ENCODE measurements at regions not wholly inside any gene's neighbourhood (a gene's known extent, or its start where the extent isn't known, plus 50 kb on each side); places are given as distances from the start of the nearest gene placed in this dataset.
A peak's percentile ranks its signal among the peaks of the same experiment; 100 is the strongest.
"Not testable (repeated sequence)": the region's sequence is repeated elsewhere in the genome, so short reads cannot be mapped to it uniquely, and the experiment has no call there.

DNA sequence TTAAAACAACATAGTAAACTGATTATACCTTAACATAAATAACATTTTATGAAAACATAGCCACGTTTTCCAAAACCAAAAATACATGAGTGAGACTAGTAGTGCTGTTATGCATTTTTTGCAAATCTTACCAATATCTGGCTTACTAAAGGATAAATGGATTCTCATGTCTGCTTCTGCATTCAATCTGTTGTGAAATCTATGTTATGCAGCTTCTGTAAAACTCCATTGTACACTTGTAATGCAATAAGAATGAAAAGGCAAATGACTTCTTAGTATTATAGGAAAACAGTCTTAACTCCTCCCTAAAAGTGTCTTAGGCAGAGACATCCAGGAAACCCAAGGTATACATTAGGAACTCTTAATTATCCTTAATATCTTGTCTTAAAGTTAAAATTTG is 330.9 kb upstream of the THBS1 start:
- DNase-seq (ENCODE audit: low spot score), result no peak

DNA sequence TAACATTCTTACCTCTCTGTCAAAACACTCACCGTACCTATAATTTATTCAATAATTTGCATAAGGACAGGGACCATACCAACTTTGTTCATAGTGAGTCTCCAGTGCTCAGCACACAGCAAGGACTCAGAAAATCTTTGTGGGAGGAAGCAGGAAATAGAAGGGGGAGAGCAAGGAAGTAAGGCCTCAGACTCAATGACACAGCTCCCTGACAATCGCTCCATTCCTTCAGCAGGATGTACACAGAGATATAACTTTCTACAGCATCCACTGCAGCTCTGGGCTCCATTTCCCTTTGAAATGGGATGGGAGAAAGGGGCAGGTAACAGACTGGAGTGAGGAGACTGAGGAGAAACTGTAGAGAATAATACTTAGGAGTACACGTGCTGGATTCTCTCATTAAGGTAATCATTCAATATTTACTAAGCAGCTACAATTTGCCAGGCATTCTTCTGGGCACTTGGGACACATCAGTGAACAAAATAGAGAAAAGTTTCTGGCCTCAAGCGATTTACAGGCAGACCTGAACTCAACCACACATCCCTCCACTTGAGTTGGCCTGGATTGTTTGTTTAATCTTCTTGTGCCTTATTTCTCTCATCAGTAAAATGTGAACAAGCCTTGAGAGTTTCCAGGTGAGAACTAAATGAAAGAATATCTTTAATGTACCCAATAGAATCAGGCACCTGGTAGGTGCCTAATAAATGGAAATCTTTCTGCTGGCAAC is 330.3 kb upstream of the THBS1 start:
- no peak for DNase-seq (ENCODE audit: low spot score)

DNA sequence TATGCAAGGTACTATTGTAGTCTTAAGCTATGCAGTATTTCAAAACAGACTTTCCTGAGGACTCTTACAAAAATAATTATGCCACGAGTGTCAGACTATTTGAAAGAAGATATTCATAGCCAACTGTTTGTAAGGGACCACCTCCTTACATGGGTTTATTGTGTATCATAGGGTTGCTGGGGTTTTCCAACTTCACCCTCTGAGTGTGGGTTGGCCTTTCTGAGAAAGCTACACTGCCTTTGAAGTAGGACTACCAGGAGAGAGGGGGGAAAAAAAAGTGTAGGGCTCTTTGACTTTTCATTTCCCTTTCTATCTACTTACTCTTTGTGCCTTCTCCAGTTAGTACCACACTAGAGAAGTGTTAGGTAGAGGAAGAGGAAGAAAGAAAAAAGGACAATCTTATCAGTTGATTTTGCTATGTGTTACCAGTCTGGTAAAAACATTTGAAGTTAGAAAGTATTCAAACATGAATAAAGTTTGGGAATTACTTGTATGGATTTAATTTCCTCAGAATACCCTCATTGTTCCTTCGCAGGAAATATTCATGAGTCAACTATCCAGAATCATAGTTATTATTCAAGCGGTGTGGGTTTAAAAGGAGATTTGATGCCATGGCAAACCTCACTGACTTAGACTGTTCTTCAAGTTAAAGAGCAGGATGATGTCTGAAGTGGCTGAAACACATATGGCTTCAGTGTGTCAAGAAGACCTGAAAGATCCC is 329.3 kb upstream of the THBS1 start:
- DNase-seq (ENCODE audit: low spot score), result no peak

DNA sequence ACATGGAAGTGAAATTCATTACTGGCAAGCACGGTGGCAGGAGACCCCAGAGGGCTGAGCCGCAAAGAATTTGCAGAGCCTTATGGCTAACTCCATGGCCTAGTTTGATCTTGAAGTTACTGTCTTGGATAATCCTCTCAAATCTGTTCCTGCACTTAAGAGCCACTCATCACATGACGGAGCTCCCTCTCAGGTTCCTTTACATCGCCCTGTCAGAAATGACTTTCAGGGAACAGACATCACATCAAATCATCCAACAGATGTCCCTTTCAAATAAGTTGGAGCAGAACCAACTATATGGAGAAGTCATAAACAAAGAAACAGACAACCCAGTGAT is 328.8 kb upstream of the THBS1 start:
- no peak for DNase-seq (ENCODE audit: low spot score)

GRCh38 chr15:39253552-39253951 is 327.3 kb upstream of the THBS1 start:
- no peak for DNase-seq (ENCODE audit: low spot score)

- no peak for DNase-seq (ENCODE audit: low spot score)
Observed at GRCh38 chr15:39254181-39254580, 326.7 kb upstream of the THBS1 start.

GRCh38 chr15:39255760-39256159 is 325.1 kb upstream of the THBS1 start:
- no peak for DNase-seq (ENCODE audit: low spot score)

DNA sequence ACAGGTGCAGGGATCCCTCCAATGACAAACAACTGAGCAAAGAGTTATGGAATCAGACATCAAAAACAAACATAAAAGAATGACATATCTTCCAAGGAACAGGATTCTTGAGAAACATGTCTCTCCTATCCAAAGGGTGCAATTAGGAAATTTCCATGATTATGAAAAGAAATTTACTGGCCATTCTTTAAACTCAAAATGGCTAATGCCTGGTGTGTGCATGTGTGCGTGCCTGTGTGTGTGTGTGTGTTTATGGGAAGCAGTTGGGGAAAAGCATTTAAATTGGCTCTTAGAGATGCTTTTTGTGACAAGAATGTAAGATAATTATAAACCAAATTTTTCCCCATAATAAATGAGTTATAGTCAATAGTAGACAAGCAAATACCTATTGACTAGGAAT is 320.5 kb upstream of the THBS1 start:
- DNase-seq (ENCODE audit: low spot score), result no peak

DNA sequence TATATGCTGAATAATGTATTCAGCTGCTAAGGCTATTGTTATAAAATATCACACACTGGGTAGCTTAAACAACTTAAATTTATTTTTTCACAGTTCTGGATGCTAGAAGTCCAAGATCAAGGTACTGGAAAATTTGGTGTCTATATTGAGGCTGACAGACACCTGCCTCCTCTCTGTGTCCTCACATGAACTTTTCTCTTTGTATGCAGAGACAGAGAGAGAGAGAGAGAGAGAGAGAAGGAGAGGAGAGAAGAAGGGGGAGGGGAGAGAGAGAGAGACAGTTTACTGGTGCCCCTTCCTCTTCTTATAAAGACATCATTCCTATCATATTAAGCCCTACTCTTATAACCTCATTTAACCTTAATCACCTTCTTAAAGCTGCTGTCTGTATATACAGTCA is 320.1 kb upstream of the THBS1 start:
- DNase-seq (ENCODE audit: low spot score), result no peak

DNA sequence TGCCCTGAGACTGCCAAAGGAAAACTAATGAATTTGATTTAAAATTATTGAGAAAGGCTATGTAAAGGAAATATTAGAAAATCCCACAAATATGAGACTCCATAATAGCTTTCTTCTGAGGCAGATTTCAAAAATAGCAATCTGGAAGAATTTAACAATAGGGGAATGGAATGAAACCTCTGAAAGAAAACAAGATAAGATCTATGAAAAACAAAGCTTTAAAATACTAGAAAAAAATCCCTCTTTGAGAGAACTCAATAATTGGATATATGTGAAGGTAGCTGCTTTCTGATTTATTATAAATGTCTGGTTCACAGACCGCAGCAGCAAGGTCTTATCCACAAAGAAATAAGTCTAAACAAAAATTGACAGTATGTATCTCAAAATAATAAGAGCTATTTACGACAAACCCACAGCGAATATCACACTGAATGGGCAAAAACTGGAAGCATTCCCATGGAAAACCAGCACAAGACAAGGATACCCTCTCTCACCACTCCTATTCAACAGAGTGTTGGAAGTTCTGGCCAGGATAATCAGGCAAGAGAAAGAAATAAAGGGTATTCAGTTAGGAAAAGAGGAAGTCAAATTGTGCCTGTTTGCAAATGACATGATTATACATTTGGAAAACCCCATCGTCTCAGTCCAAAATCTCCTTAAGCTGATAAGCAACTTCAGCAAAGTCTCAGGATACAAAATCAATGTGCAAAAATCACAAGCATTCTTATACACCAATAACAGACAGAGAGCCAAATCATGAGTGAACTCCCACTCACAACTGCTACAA is 319.3 kb upstream of the THBS1 start:
- DNase-seq (ENCODE audit: low spot score), result not testable (repeated sequence)

DNA sequence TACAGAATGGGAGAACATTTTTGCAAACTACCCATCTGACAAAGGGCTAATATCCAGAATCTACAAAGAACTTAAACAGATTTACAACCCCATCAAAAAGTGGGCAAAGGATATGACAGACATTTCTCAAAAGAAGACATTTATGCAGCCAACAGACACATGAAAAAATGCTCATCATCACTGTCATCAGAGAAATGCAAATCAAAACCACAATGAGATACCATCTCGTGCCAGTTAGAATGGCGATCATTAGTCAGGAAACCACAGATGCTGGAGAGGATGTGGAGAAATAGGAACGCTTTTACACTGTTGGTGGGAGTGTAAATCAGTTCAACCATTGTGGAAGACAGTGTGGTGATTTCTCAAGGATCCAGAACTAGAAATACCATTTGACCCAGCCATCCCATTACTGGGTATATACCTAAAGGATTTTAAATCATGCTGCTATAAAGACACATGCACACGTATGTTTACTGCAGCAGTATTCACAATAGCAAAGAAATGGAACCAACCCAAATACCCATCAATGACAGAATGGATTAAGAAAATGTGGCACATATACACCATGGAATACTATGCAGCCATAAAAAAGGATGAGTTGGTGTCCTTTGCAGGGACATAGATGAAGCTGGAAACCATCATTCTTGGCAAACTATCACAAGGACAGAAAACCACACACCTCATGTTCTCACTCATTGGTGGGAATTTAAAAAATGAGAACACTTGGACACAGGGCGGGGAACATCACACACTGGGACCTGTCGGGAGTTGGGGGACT is 317.7 kb upstream of the THBS1 start:
- DNase-seq (ENCODE audit: low spot score), result not testable (repeated sequence)

GRCh38 chr15:39265261-39265660 is 315.6 kb upstream of the THBS1 start:
- DNase-seq (ENCODE audit: low spot score), result no peak

- no peak for DNase-seq (ENCODE audit: low spot score)
Observed at GRCh38 chr15:39266890-39267289, 314.0 kb upstream of the THBS1 start.

DNA sequence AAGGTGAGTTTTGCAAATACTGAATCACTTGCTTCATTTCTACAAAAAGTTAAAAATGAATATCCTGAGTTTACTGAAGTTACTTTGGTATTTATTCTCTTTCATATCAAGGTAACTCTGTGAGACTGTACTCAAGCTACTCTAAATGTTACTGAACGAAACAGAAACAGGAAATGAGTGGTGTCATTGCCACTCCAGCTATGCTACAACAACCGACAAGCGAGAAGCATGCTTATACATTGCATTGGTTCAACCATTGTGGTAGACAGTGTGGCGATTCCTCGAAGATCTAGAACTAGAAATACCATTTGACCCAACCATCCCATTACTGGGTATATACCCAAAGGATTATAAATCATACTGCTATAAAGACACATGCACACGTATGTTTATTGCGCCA is 313.2 kb upstream of the THBS1 start:
- DNase-seq (ENCODE audit: low spot score), result no peak

GRCh38 chr15:39269352-39269751 is 311.5 kb upstream of the THBS1 start:
- DNase-seq (ENCODE audit: low spot score), result no peak

DNA sequence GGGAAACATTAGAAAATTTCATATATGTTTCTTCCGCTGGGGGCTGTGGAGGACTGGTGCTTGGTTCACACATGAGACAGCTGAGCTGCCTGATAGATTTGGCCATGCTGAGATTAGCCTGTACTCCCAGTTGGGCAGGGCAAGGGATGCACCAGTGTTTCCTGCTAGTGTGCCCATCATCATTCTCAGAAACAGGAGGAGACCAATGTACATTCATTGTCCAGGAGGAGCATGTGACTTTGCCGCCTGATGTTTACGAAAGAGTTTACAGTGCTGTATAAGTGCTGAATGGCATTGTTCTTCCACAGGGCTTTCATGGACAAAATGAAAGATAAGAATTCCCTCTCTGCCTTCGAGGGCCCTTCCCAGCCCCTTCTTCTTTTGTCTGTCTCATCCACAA is 311.1 kb upstream of the THBS1 start:
- DNase-seq (ENCODE audit: low spot score), result no peak

DNA sequence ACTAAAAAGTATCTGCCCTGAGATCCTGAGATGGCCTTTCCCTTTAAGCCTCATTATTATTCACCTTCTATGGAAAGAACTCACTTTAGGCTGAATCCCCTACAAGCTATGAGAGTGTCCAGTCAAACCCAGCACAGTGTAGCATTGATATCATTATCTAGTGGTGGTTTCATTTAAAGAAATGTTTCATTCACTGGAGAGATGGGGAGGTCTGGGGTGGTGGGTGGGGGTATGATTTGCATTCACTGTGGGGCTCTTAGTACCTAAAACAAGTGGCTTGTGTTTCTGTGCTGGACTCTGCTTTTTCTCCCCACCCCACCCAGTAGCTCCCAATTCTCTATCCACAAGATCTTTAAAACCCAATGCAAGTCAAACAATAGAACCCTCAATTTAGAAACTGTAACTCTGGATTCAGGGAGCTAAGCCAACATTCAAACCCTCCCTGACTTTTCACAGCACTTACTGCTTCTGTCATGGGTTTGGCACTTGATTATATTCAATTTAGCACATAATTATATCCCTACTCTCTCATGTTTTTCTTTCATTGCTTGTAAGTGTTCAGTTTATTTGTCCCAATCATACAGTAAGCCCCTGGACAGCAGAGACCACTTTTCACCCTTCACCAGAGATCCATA is 310.5 kb upstream of the THBS1 start:
- no peak for DNase-seq (ENCODE audit: low spot score)

GRCh38 chr15:39270934-39271333 is 309.9 kb upstream of the THBS1 start:
- DNase-seq (ENCODE audit: low spot score), result peak; percentile 83

- DNase-seq (ENCODE audit: low spot score), result no peak
Observed at GRCh38 chr15:39272901-39273300, 308.0 kb upstream of the THBS1 start.

DNA sequence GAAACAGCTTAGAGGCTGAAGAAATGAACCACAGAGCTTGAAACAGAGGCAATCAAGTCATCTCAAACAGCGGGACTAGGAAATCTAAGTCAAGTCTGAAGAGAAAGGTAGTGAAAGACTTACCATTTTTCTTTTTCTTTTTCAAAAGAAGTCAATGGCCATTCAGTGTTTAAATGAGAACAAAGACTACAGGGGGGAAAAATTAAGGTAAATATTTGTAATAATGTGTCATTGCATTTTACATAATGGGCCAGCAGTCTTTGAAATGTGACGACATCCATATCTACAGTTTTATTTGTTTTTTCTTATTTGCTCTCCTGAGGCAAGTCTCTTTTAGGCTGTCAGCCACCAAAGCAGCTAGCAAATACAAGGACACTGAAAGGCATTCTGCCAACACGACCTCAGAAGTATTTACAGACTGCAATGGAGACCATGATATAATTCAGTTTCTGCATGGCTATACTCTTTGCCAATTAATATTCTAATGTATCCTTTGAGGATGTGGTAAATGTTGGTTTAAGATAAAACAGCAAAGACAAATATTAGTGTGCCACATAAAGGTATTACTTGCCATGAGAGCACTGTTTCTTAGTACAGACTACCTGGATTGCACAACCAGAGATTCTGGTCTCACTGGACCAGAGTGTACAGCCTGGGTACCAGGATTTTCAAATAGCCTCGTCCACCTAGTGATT is 307.0 kb upstream of the THBS1 start:
- DNase-seq (ENCODE audit: low spot score), result no peak

DNA sequence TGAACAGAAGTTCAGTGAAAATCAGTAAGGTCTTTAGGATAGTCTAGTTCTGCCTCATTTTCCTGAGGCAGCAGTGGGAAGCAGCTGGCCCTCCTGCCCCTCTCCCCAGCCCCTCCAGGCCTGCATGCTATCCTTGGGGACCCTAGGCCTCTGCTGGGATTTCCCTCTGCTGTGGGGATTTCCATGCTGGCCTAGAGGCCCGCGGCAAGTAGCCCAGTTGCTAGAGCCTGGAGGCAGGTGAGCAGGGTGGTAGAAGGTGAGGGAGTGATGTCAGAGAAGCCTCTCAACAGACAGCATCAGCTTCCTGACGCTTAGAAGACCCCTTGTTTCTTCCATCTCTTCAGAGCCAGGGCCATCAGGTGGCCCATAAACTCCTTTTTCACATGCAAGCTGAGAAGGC is 305.8 kb upstream of the THBS1 start:
- no peak for DNase-seq (ENCODE audit: low spot score)
